ENCODE measurements at regions not wholly inside any gene's neighbourhood (a gene's known extent, or its start where the extent isn't known, plus 50 kb on each side); places are given as distances from the start of the nearest gene placed in this dataset.

DNA sequence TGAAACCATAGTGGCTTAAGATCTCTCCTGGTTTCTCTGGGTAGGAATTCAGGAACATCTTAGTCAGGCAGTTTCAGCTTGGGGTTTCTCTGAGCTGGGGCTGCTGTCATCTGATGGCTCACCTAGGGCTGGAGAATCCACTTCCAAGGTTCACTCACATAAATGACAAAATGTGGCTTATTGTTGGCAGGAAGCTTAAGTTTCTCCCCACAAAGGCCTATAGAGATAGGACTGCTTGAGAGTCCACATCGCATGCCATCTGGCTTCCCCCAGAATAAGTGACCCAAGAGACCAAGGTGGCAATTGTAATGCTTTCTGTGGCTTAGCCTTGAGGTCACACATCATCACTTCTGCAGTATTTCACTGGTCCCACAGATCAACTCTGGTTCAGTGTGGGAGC lies 131.4 kb downstream of the EDN1 start:
- no peak for DNase-seq (ENCODE audit: low read depth in 2 of 2)

GRCh38 chr6:12422848-12423247 lies 132.7 kb downstream of the EDN1 start:
- no peak for DNase-seq (ENCODE audit: low read depth in 2 of 2)

DNA sequence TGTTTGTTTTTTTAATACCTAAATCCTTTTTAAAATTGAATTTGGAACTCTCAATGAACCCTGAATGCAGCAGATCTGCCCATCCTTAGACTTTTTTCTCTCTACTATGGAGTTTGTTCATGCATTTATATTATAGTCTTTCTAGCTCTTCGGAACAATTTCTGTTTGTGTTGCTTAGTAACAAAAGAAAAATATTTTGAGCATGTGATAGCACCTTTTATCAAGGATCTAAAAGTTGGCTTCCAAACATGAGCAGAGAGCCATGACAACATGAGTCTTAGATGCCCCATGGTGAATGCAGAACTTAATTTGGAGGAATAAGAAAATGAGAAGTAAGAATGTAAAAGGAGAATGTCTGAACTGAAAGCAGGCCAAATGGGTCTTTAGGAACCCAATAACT lies 133.7 kb downstream of the EDN1 start:
- peak; percentile 40 to 73 for DNase-seq (ENCODE audit: low read depth in 2 of 2)

- no peak for DNase-seq (ENCODE audit: low read depth in 2 of 2)
These were observed 136.0 kb downstream of the EDN1 start for GRCh38 chr6:12426121-12426520.

DNA sequence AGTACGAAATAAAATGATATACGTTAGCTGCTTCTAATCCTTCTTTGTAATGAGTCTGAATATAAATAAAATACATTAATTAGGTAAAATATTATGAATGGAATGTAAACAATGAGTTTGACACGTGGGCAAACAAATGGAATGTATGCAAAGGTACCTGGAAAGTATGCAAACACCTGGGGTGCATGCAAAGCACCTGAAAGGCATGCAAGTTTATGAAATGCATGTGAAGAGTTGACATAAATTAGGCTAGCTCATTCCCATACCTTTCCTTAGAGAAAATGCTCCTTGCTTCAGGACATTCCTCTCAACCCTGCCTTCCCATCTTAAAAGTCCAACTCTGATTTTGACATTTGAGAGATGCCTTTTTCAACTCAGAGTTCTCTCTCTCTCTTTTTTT lies 140.9 kb downstream of the EDN1 start:
- DNase-seq (ENCODE audit: low read depth in 2 of 2) = no peak

DNA sequence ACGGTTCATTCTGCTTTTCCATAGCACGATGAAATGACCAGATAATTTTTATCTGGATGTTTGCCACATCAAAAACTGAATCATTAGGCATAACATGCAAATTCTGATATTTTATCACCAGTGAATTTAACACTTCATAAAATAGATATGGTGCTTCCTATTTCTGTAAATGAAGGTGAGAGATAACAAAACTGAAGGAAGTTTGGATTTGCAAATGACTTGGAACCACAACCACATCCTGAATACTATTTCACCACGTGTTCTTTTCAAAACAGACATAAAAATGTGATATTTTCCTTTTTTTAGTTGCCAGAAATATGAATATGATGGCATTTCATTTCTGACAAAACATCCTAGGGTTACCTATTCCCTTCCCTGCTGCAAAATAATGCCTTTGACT lies 146.1 kb downstream of the EDN1 start:
- peak; percentile 4 to 81 for DNase-seq (ENCODE audit: low read depth in 2 of 2)

DNA sequence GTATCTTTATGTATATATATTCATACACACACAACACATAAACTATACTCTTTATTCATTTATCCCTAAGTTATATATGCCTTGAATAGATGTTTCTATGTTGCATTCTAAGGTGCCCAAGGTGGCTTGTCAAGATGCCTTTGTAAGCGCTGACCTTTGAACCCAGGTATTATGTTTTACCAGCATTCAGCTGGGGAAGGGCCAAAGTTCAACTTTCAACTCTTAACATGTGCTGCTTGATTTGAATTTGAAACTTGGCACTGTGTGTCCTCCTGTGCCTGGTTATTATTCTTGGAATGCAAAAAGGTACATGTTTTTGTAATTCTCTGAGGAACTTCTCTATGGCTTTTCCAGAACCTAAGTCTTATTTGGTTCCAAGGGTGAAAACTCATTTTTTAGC lies 146.5 kb downstream of the EDN1 start:
- DNase-seq (ENCODE audit: low read depth in 2 of 2) = peak in 1 of 2 donors; percentile 12

DNA sequence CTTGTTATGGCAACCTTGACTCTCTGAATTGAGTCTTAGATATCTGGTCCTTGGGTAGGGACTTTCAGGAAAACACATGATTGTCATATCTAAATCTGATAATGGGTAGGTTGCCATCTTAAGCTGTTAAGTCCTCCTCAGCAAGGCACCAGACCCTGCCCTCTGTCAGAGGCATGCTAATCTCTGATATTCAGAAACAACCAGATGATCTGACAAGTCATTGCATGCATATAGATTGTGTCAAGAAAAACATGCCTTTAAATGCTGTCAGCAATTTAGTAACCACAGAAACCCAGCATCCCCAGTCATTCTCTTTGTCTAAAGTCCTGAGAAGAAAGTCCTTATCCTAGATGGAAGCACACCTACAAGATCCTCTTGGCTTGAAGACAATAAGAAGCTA lies 149.1 kb downstream of the EDN1 start:
- no peak for DNase-seq (ENCODE audit: low read depth in 2 of 2)

DNA sequence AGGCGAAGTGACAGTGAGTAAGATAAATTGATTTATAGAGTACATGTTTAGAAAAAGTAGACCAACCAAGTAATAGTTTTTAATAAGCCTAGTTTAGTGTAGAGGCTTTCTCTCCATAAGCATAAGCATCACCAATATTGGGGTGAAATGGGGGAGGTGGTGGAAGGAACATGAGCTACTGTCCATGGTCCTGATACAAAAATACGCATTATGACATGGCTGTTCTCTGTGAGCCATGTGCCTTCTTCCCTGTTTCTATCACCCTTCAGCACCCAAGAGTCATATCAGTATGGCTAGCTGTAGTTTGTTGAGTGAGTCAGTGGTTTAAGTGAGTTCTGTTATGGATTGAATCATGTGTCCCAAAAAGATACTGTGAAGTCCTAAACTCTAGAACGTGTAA lies 150.8 kb downstream of the EDN1 start:
- DNase-seq (ENCODE audit: low read depth in 2 of 2) = peak in 1 of 2 donors; percentile 24

- no peak for DNase-seq (ENCODE audit: low read depth in 2 of 2)
These were observed 152.3 kb downstream of the EDN1 start for GRCh38 chr6:12442455-12442854.

DNA sequence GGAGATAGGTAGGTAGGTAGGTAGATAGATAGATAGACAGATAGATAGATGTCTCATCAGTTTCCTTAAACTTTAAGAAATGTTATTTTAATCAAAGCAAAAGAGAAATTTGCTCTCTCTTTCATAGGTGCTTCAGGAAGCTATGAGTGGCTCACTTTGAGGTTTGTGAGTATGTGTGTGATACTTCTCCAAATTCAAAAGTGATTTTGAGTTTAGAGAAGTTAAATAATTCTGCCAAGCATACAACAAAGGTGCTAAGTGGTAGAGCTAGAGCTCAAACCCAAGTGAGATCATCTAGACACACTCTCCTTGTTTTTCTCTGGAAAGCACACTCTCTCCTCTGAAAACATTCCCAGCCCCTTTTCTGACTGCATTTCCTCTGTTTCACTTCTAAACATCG lies 156.2 kb downstream of the EDN1 start:
- DNase-seq (ENCODE audit: low read depth in 2 of 2) = no peak

DNA sequence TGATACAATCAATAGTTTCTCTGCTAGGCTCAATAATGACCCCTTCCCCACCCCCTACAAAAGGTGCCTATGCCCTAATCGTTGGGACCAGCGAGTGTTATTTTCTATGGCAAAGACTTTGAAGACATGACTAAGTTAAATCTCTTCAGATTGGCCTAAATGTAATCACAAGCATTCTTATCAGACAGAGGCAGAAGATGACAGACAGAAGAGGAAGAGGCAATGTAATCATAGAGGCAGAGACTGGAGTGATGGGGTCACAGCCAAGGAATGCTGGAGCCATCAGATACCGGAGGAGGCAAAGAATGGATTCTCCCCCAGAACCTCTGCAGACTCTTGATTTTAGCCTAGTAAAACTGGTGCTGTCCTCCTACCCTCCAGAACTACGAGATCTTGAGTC lies 159.3 kb downstream of the EDN1 start:
- DNase-seq (ENCODE audit: low read depth in 2 of 2) = no peak

DNA sequence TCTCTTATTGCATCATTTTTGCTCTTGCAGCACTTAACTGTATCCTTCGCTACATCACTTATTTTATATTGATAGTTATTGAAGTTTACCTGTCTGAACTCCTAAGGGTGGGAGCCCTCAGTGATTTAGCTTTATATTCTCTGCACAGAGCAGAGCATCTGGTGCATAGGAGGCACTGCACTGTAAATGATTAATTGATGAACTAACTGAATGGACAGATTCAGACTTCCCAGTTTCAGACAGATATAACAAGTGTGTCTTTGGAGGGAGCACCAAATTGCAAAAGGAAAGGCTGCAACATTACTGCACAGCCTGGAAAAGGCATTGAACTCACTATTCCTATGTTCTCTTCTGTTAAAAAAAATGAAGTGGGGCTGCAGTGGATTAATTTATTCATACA lies 160.3 kb downstream of the EDN1 start:
- no peak for DNase-seq (ENCODE audit: low read depth in 2 of 2)

GRCh38 chr6:12456343-12456742 lies 166.2 kb downstream of the EDN1 start:
- DNase-seq (ENCODE audit: low read depth in 2 of 2) = no peak

- DNase-seq (ENCODE audit: low read depth in 2 of 2) = no peak
These were observed 166.9 kb downstream of the EDN1 start for GRCh38 chr6:12457094-12457493.

GRCh38 chr6:12458558-12458957 lies 168.4 kb downstream of the EDN1 start:
- no peak for DNase-seq (ENCODE audit: low read depth in 2 of 2)

DNA sequence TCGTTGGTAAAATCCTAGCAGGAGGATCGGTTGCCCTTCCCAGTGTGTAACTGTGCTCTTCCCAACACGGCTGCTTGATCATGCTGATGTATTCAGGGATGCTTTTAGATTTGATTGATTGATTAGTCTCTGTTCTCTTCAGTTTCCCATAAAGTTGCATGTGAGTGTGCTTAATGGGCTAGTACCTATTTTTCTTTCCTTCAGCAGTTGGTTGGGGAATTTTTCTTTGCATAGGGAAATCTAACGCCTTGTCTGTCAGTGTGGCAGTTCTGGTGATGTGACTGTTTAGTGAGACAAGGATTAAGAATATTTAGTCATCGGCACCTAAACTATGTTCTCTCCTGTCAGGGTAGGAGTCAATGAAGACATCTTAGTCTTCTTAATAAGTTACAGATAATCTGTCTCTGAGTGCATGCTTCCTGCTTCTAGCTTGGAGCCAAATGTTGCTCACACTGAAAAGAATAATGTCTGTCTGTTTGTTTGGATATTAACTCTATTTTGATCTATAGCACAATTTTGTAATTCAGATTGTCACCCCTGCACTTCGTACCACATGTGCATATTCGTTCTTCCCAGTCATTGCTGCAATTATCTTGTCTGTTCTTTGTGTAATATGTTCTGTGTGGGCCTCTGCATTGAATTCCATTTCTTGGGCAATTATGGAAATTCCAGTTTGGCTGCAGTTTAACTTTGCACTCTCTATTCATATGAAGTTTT lies 169.9 kb downstream of the EDN1 start:
- no peak for DNase-seq (ENCODE audit: low read depth in 2 of 2)

- DNase-seq (ENCODE audit: low read depth in 2 of 2) = no peak
These were observed 177.8 kb downstream of the EDN1 start for GRCh38 chr6:12467706-12468670.

DNA sequence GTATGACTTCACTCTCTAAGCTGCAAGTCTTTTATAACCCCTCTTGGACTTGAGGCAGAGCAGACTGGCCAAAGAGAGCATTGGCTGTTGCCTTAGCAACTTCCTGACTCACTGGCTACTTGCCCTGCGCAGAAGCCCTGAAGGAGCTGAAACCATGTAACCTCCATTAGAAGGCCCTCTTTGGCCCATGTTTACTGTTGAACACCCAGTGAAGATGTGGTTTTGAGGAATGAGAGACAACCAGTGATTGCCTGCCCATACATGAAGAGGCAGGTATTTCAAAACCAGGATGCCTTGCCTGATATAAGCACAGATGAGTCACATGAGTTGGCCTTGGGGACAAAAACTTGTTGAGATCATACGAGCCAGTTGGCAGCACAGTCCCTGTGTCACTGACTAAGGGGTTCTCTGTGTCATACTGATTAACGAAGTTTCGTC lies 182.5 kb downstream of the EDN1 start:
- DNase-seq (ENCODE audit: low read depth in 2 of 2) = no peak

GRCh38 chr6:12473494-12473893 lies 183.3 kb downstream of the EDN1 start:
- DNase-seq (ENCODE audit: low read depth in 2 of 2) = no peak

GRCh38 chr6:12474167-12475140 lies 184.3 kb downstream of the EDN1 start:
- DNase-seq (ENCODE audit: low read depth in 2 of 2) = no peak

DNA sequence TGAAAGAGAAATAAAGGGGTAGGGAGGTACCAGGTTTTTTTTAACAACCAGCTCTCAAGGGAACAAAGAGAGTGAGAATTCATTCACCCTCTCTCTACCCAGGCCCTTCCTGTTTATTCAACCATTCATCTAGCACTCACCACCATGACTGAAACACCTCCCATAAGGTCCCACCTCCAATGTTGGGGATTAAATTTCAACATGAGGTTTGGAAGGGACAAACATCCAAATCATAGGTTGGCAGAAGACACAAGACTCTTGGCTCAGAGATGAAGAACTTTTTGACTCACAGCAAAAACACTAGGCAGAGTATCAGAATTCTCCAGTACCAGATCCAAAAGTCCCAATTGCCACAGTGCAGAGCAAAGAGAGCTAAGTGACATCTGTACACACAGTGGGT lies 186.3 kb downstream of the EDN1 start:
- DNase-seq (ENCODE audit: low read depth in 2 of 2) = no peak

All from dermis microvascular lymphatic vessel endothelial cell (primary cell).